HFF-Myc (cell line): ENCODE measurements at regions not wholly inside any gene's neighbourhood (a gene's known extent, or its start where the extent isn't known, plus 50 kb on each side); places are given as distances from the start of the nearest gene placed in this dataset.
"Not testable (repeated sequence)": the region's sequence is repeated elsewhere in the genome, so short reads cannot be mapped to it uniquely, and the experiment has no call there.

Experiments
- DNase-seq: peaks from one replicate; pipeline ENCODE4 v3.0.0-alpha.2; 2011; ENCODE audit warnings: low read depth; ENCODE audit errors: extremely low read depth
- H3K4me3 ChIP-seq: replicated peaks from 2 replicates; pipeline ENCODE4 v1.5.1; 2011; ENCODE audit warnings: low read depth, mild to moderate bottlenecking, control low read depth, low read length
- CTCF ChIP-seq: IDR thresholded peaks from 2 replicates; pipeline ENCODE4 v1.5.1; 2012; ENCODE audit warnings: mild to moderate bottlenecking, low read depth, low read length, control low read depth; ENCODE audit errors: missing control alignments

DNA sequence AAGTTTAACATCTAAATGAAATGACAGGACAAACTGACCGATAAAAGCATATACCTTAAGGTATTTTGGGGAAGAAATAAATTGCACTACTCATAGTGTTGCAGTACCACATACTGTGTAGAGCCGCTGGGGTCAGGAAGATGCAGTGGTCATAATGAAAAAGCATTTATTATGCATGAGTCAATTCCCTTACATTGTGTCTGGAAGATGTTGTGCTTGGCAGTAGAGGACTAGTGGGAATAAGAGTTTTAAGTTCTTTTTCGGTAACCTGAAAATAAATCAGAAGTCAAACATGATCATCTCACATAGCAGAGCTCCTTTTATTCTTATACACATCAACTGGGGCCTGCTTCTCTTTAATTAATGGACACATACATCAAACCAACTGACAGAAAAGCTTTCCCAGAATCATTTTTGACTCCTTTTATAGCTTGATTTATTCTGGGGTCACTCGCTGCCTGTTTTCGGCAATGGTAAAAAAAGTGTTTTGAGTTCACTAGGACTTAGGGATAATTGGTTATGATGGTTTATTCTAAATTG lies 262.5 kb upstream of the CHD1 start:
- no peak overlapping the region for H3K4me3 ChIP-seq
- no peak for TF ChIP-seq CTCF
- no peak for DNase-seq

GRCh38 chr5:99187611-99188010 lies 258.8 kb upstream of the CHD1 start:
- no peak for DNase-seq
- no peak for TF ChIP-seq CTCF
- H3K4me3 ChIP-seq = no peak overlapping the region

DNA sequence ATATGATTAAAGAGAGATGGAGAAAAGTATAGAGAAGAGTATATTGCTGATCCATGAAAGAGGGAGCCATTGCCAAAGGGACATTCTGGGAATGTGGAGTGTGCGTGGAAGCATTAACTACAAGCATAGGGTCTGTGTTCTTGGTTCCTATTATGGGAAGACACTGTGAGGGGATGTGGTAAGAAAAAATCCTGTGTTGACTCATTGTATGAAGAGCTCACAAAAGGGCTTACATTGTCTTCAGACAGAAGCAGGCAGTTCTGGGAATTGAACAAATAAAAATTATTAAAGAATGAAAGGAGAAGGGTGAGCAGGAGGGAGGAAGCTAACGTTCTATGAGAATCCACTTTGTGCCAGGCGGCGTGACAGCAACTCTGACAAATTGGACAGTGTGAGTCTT lies 250.4 kb upstream of the CHD1 start:
- no peak overlapping the region for H3K4me3 ChIP-seq
- DNase-seq = no peak
- no peak for TF ChIP-seq CTCF

GRCh38 chr5:99177796-99178195 lies 249.0 kb upstream of the CHD1 start:
- no peak for TF ChIP-seq CTCF
- no peak for DNase-seq
- no peak overlapping the region for H3K4me3 ChIP-seq

GRCh38 chr5:99176186-99176585 lies 247.4 kb upstream of the CHD1 start:
- H3K4me3 ChIP-seq = no peak overlapping the region
- DNase-seq = no peak
- TF ChIP-seq CTCF = no peak

- TF ChIP-seq CTCF = no peak
- no peak for DNase-seq
- H3K4me3 ChIP-seq = no peak overlapping the region
Observed at GRCh38 chr5:99169309-99169708, 240.5 kb upstream of the CHD1 start.

- not testable (repeated sequence) for H3K4me3 ChIP-seq, DNase-seq
Observed at GRCh38 chr5:99161538-99161937, 232.7 kb upstream of the CHD1 start.
